ENCODE measurements at regions not wholly inside any gene's neighbourhood (a gene's known extent, or its start where the extent isn't known, plus 50 kb on each side); places are given as distances from the start of the nearest gene placed in this dataset.

GRCh38 chr2:797556-797955, 120.3 kb upstream of the TMEM18 start:
- no peaks in the 10 kb centered on the region for H3K27me3 Mint-ChIP-seq (ENCODE audit: insufficient read depth)
- DNase-seq, result no peak
- no peaks in the 10 kb centered on the region for H3K4me1 Mint-ChIP-seq
- Histone ChIP-seq H3K36me3 (ENCODE audit: control insufficient read depth, insufficient read depth, low read length) (no peaks in the 10 kb centered on the region), H3K9ac (ENCODE audit: extremely low read depth, low read length, poor library complexity, severe bottlenecking) (no peak overlapping the region), H3K4me1 (ENCODE audit: control insufficient read depth, insufficient read depth, low read length) (no peaks in the 10 kb centered on the region), H3K4me3 (ENCODE audit: low read length) (no peak overlapping the region), H3K9me3 (ENCODE audit: control insufficient read depth, low read length) (no peaks in the 10 kb centered on the region), H3K27ac (ENCODE audit: low read depth, low read length) (no peak overlapping the region), H3K27me3 (ENCODE audit: control insufficient read depth, insufficient read depth, low read length, poor library complexity, severe bottlenecking) (no peaks in the 10 kb centered on the region)
- H3K9me3 Mint-ChIP-seq, result no peaks in the 10 kb centered on the region
- no peak overlapping the region for H3K4me3 Mint-ChIP-seq
- no peak overlapping the region for H3K27ac Mint-ChIP-seq
- no peaks in the 10 kb centered on the region for H3K36me3 Mint-ChIP-seq (ENCODE audit: low read depth)
- 93 to 100% methylated on average over 4 to 8 of the region's 8 CpGs for WGBS, 2 experiments (ENCODE audit: insufficient coverage in 1 of 2, insufficient read length in 1 of 2)
- no peak for TF ChIP-seq CTCF (conservative IDR thresholded peaks at IDR 0.05)

GRCh38 chr2:796141-796985, 119.2 kb upstream of the TMEM18 start:
- no peak overlapping the region for H3K27ac Mint-ChIP-seq

GRCh38 chr2:795531-796041, 118.4 kb upstream of the TMEM18 start:
- Histone ChIP-seq H3K4me1 (ENCODE audit: control insufficient read depth, insufficient read depth, low read length) (no peaks in the 10 kb centered on the region), H3K4me3 (ENCODE audit: low read length) (no peak overlapping the region), H3K9ac (ENCODE audit: extremely low read depth, low read length, poor library complexity, severe bottlenecking) (no peak overlapping the region), H3K36me3 (ENCODE audit: control insufficient read depth, insufficient read depth, low read length) (no peaks in the 10 kb centered on the region), H3K9me3 (ENCODE audit: control insufficient read depth, low read length) (no peaks in the 10 kb centered on the region), H3K27me3 (ENCODE audit: control insufficient read depth, insufficient read depth, low read length, poor library complexity, severe bottlenecking) (no peaks in the 10 kb centered on the region), H3K27ac (ENCODE audit: low read depth, low read length) (no peak overlapping the region)
- TF ChIP-seq CTCF (conservative IDR thresholded peaks at IDR 0.05), result no peak
- Mint-ChIP-seq H3K27ac (no peak overlapping the region), H3K4me1 (no peaks in the 10 kb centered on the region), H3K4me3 (no peak overlapping the region), H3K27me3 (ENCODE audit: insufficient read depth) (no peaks in the 10 kb centered on the region), H3K9me3 (no peaks in the 10 kb centered on the region), H3K36me3 (ENCODE audit: low read depth) (no peaks in the 10 kb centered on the region)
- 89 to 90% methylated on average over 13 to 18 of the region's 18 CpGs for WGBS, 2 experiments (ENCODE audit: insufficient coverage in 1 of 2, insufficient read length in 1 of 2)
- DNase-seq, result no peak

More at GRCh38 chr2:796141-796985, 119.2 kb upstream of the TMEM18 start:
- Mint-ChIP-seq H3K36me3 (ENCODE audit: low read depth) (no peaks in the 10 kb centered on the region), H3K27me3 (ENCODE audit: insufficient read depth) (no peaks in the 10 kb centered on the region), H3K4me3 (no peak overlapping the region), H3K4me1 (no peaks in the 10 kb centered on the region), H3K9me3 (no peaks in the 10 kb centered on the region)
- H3K9ac ChIP-seq (ENCODE audit: extremely low read depth, low read length, poor library complexity, severe bottlenecking), result no peak overlapping the region
- 93 to 94% methylated on average over 16 to 24 of the region's 24 CpGs for WGBS, 2 experiments (ENCODE audit: insufficient coverage in 1 of 2, insufficient read length in 1 of 2)
- no peak for DNase-seq
- H3K9me3 ChIP-seq (ENCODE audit: control insufficient read depth, low read length), result no peaks in the 10 kb centered on the region
- TF ChIP-seq CTCF (conservative IDR thresholded peaks at IDR 0.05), result no peak
- no peak overlapping the region for H3K4me3 ChIP-seq (ENCODE audit: low read length)
- H3K27ac ChIP-seq (ENCODE audit: low read depth, low read length), result no peak overlapping the region
- H3K36me3 ChIP-seq (ENCODE audit: control insufficient read depth, insufficient read depth, low read length), result no peaks in the 10 kb centered on the region
- H3K27me3 ChIP-seq (ENCODE audit: control insufficient read depth, insufficient read depth, low read length, poor library complexity, severe bottlenecking), result no peaks in the 10 kb centered on the region
- no peaks in the 10 kb centered on the region for H3K4me1 ChIP-seq (ENCODE audit: control insufficient read depth, insufficient read depth, low read length)

All from endodermal cell (in vitro differentiated cells).